Neural progenitor cell (in vitro differentiated cells): ENCODE measurements at regions not wholly inside any gene's neighbourhood (a gene's known extent, or its start where the extent isn't known, plus 50 kb on each side); places are given as distances from the start of the nearest gene placed in this dataset.

Experiments used
- CTCF ChIP-seq: fragments of 200-600 bp; sonication (generic); IDR thresholded peaks from 2 replicates; pipeline ENCODE4 v1.5.1; 2017; ENCODE audit warnings: antibody characterized with exemption, mild to moderate bottlenecking
- EZH2phosphoT487 ChIP-seq: fragments of 200-600 bp; sonication (generic); IDR thresholded peaks from 2 replicates; pipeline ENCODE4 v1.6.1; 2017; ENCODE audit warnings: antibody characterized with exemption

GRCh38 chr11:130786586-130786985 is 129.7 kb downstream of the SNX19 start:
- no peak for TF ChIP-seq CTCF
- no peak for TF ChIP-seq EZH2phosphoT487
